PFSK-1 (cell line): ENCODE measurements at regions not wholly inside any gene's neighbourhood (a gene's known extent, or its start where the extent isn't known, plus 50 kb on each side); places are given as distances from the start of the nearest gene placed in this dataset.

ENCODE experiments used
- FOXP2 ChIP-seq: optimal IDR thresholded peaks from 2 replicates; pipeline ENCODE3; 2011; ENCODE audit warnings: borderline replicate concordance, control low read depth, inconsistent platforms; ENCODE audit not compliant: insufficient read depth; ENCODE audit errors: extremely low read length, extremely low read depth
- POLR2AphosphoS5 ChIP-seq: IDR thresholded peaks from 2 replicates; pipeline ENCODE4 v1.6.1; 2012; ENCODE audit warnings: low read depth, mild to moderate bottlenecking, control low read depth, low read length, moderate library complexity
- REST ChIP-seq, 2 experiments: IDR thresholded peaks; 2 replicates each; pipeline versions ENCODE4 v1.6.1 to v1.8.0; 2011 to 2012; ENCODE audit warnings: low read depth in 2 of 2, low read length in 2 of 2, control low read depth in 1 of 2, inconsistent platforms in 1 of 2, mild to moderate bottlenecking in 1 of 2, moderate library complexity in 1 of 2; ENCODE audit not compliant: insufficient read depth in 1 of 2
- TAF1 ChIP-seq: IDR thresholded peaks from 2 replicates; pipeline ENCODE4 v1.6.1; 2012; ENCODE audit warnings: low read length, control low read depth, borderline replicate concordance; ENCODE audit not compliant: insufficient read depth

- TF ChIP-seq POLR2AphosphoS5 (no peak), REST (IDR thresholded peaks at IDR 0.05; ENCODE audit: insufficient read depth in 1 of 2, low read depth in 2 of 2, low read length in 2 of 2) (no peak), FOXP2 (no peak), TAF1 (no peak)
Observed at GRCh38 chr2:118431997-118432396, 343.7 kb downstream of the INSIG2 start.
